Panc1 (cell line): ENCODE measurements at regions not wholly inside any gene's neighbourhood (a gene's known extent, or its start where the extent isn't known, plus 50 kb on each side); places are given as distances from the start of the nearest gene placed in this dataset.

Experiments
- ATAC-seq: fragments of 200-7000 bp; cut with Tn5 transposase; 2 replicates; pipeline ENCODE4 v1.9.1; 2020; ENCODE audit warnings: mild to moderate bottlenecking, moderate library complexity
- BruUV-seq: library from RNA; stranded (reverse); fragments of 400-500 nt; replicated peaks from 2 replicates; lab custom pipeline; 2021; lab: Mats Ljungman, UMichigan
- CTCF ChIA-PET: fragments of 300-600 bp; sonication (Branson Sonifier 250); formaldehyde crosslinking; loops from one replicate; lab custom pipeline; 2022; ENCODE audit warnings: antibody characterized with exemption; lab: Charles Lee
- POLR2A ChIA-PET: fragments of 300-600 bp; sonication (Branson Sonifier 250); formaldehyde crosslinking; loops from one replicate; lab custom pipeline; 2022; ENCODE audit warnings: antibody characterized with exemption; lab: Charles Lee
- DNase-seq: peaks from one replicate; pipeline ENCODE4 v3.0.0-alpha.2; 2010; ENCODE audit warnings: low read depth, low spot score
- H3K27ac ChIP-seq: 2 replicates; pipeline ENCODE4 v1.5.1; 2011; ENCODE audit warnings: mild to moderate bottlenecking, low read length, inconsistent platforms
- H3K27me3 ChIP-seq: fragments of 200-500 bp; sonication (Bioruptor generic); 2 replicates; pipeline ENCODE4 v1.6.0; 2014; ENCODE audit warnings: low read length, inconsistent platforms; ENCODE audit not compliant: control insufficient read depth, insufficient read depth
- H3K36me3 ChIP-seq: fragments of 200-500 bp; sonication (Bioruptor generic); 2 replicates; pipeline ENCODE4 v1.5.1; 2014; ENCODE audit warnings: inconsistent platforms, mild to moderate bottlenecking, low read length, moderate library complexity; ENCODE audit not compliant: control insufficient read depth, insufficient read depth
- H3K4me1 ChIP-seq: 2 replicates; pipeline ENCODE4 v1.5.1; 2011; ENCODE audit warnings: inconsistent platforms, mild to moderate bottlenecking, low read length, moderate library complexity; ENCODE audit not compliant: control insufficient read depth, insufficient read depth
- H3K4me3 ChIP-seq, 2 experiments: 2 replicates each; pipeline ENCODE4 v1.5.1; 2011 to 2012; ENCODE audit warnings: low read depth in 2 of 2, low read length in 2 of 2, mild to moderate bottlenecking in 2 of 2, inconsistent platforms in 1 of 2, moderate library complexity in 1 of 2
- H3K9me3 ChIP-seq: fragments of 200-500 bp; sonication (Bioruptor generic); 2 replicates; pipeline ENCODE4 v1.5.1; 2014; ENCODE audit warnings: low read depth, mild to moderate bottlenecking, inconsistent platforms, low read length, moderate library complexity; ENCODE audit not compliant: control insufficient read depth, insufficient read depth
- CTCF ChIP-seq: fragments of 450-650 bp; IDR thresholded peaks from 2 replicates; pipeline ENCODE4 v1.5.1; 2017; ENCODE audit warnings: mild to moderate bottlenecking
- POLR2AphosphoS5 ChIP-seq: IDR thresholded peaks from 2 replicates; pipeline ENCODE4 v1.6.1; 2012; ENCODE audit warnings: mild to moderate bottlenecking, low read depth, low read length, moderate library complexity
- SIN3A ChIP-seq: IDR thresholded peaks from 2 replicates; pipeline ENCODE4 v1.6.1; 2012; ENCODE audit warnings: low read depth, mild to moderate bottlenecking, low read length, moderate library complexity, borderline replicate concordance; ENCODE audit not compliant: insufficient read depth
- TCF7L2 ChIP-seq: IDR thresholded peaks from 2 replicates; pipeline ENCODE4 v1.6.1; 2011; ENCODE audit warnings: mild to moderate bottlenecking, low read depth, low read length, inconsistent platforms
- in situ Hi-C: cut with HindIII; loops from 2 replicates; pipeline ENCODE4 v1.10.0; 2016; ENCODE audit warnings: low sequenced_read_pairs, low pct_unique_long_range_greater_than_20kb
- intact Hi-C: fragments of 100-400 bp; cut with micrococcal nuclease; formaldehyde crosslinking; loops from one replicate; pipeline ENCODE4 v1.10.0; 2022; ENCODE audit not compliant: unreplicated experiment
- TF ChIP-seq, protein P1 (sequence below), 2 experiments: IDR thresholded peaks; 2 replicates each; pipeline ENCODE4 v1.6.1; 2011 to 2012; ENCODE audit warnings: low read depth in 2 of 2, control low read depth in 1 of 2, low read length in 1 of 2, mild to moderate bottlenecking in 1 of 2, moderate library complexity in 1 of 2; ENCODE audit not compliant: insufficient read depth in 1 of 2

GRCh38 chr11:2083411-2083810 lies 55.8 kb downstream of the IGF2 start:
- intact Hi-C loops: no loop called here
- no peaks in the 10 kb centered on the region for H3K4me1 ChIP-seq
- no peak overlapping the region for H3K4me3 ChIP-seq
- no peak overlapping the region for H3K27ac ChIP-seq
- peaks cover 6% of the 10 kb centered on the region; the same call in 1 of the 2 replicates for H3K9me3 ChIP-seq
- TF ChIP-seq SIN3A (no peak), TCF7L2 (no peak), CTCF (no peak), POLR2AphosphoS5 (no peak)
- TF ChIP-seq, protein P1, sequence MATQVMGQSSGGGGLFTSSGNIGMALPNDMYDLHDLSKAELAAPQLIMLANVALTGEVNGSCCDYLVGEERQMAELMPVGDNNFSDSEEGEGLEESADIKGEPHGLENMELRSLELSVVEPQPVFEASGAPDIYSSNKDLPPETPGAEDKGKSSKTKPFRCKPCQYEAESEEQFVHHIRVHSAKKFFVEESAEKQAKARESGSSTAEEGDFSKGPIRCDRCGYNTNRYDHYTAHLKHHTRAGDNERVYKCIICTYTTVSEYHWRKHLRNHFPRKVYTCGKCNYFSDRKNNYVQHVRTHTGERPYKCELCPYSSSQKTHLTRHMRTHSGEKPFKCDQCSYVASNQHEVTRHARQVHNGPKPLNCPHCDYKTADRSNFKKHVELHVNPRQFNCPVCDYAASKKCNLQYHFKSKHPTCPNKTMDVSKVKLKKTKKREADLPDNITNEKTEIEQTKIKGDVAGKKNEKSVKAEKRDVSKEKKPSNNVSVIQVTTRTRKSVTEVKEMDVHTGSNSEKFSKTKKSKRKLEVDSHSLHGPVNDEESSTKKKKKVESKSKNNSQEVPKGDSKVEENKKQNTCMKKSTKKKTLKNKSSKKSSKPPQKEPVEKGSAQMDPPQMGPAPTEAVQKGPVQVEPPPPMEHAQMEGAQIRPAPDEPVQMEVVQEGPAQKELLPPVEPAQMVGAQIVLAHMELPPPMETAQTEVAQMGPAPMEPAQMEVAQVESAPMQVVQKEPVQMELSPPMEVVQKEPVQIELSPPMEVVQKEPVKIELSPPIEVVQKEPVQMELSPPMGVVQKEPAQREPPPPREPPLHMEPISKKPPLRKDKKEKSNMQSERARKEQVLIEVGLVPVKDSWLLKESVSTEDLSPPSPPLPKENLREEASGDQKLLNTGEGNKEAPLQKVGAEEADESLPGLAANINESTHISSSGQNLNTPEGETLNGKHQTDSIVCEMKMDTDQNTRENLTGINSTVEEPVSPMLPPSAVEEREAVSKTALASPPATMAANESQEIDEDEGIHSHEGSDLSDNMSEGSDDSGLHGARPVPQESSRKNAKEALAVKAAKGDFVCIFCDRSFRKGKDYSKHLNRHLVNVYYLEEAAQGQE (IDR thresholded peaks at IDR 0.05; ENCODE audit: insufficient read depth in 1 of 2, low read depth in 2 of 2, low read length in 1 of 2): no peak
- H3K36me3 ChIP-seq: no peaks in the 10 kb centered on the region
- ATAC-seq: no peak
- no peaks in the 10 kb centered on the region for H3K27me3 ChIP-seq
- in situ Hi-C loops: no loop called here
- no peak for DNase-seq
- POLR2A ChIA-PET: no interaction called here
- no TSS peak for BruUV-seq
- CTCF ChIA-PET: no interaction called here

DNA sequence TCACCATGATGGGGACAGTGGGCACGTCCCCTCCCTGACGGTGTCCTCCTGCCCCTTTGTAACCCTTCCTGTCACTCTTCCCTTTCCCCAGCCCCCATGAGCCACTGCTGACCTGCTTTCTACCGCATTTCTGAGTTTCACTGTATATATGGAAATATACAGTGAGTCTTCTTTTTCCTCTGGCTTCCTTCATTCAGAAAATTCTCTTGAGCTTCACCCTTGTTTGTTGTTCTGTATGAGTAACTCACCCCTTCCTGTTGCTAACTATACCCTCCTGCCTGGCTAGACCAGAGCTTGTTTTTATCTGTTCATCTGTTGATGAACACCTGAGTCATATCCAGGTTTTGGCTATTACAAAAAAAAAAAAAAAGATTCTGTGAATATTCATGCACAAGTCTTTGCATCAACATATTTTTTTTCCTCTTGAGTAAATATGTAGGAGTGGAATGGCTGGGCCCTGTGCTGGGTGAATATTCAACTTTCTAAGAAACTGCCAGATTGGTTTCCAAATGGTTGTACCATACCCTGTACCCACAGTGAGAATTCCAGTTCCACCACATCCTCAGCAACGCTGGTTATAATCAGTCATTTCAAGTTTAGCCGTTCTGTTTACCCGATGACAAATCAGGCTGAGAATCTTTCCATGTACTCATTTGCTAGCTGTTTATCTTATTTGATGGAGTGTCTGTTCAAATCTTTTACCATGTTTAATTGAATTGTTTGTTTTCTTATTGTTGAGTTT lies 62.0 kb downstream of the IGF2 start:
- H3K36me3 ChIP-seq: no peaks in the 10 kb centered on the region
- intact Hi-C loops: no loop called here
- no peak overlapping the region for H3K27ac ChIP-seq
- H3K9me3 ChIP-seq: no peaks in the 10 kb centered on the region; the same call in 1 of the 2 replicates
- POLR2A ChIA-PET: interaction anchor here (0.6 kb wide), 1 partner anchor 43 kb away, joined by 6 read pairs; no protein-coding TSS in a partner anchor
- H3K4me3 ChIP-seq: no peak overlapping the region
- no TSS peak for BruUV-seq
- H3K4me1 ChIP-seq: peaks cover 5% of the 10 kb centered on the region; the same call in 1 of the 2 replicates
- in situ Hi-C loops: no loop called here
- ATAC-seq (peak; percentile 96), DNase-seq (peak; percentile 97)
- TF ChIP-seq TCF7L2 (no peak), SIN3A (no peak), CTCF (no peak), POLR2AphosphoS5 (no peak)
- TF ChIP-seq, protein P1 (IDR thresholded peaks at IDR 0.05; ENCODE audit: insufficient read depth in 1 of 2, low read depth in 2 of 2, low read length in 1 of 2): no peak
- CTCF ChIA-PET: interaction anchor here (0.6 kb wide), 1 partner anchor 91 kb away, joined by 8 read pairs; no protein-coding TSS in a partner anchor
- H3K27me3 ChIP-seq: no peaks in the 10 kb centered on the region
